Body of pancreas (tissue), 4 donors: ENCODE measurements at regions not wholly inside any gene's neighbourhood (a gene's known extent, or its start where the extent isn't known, plus 50 kb on each side); places are given as distances from the start of the nearest gene placed in this dataset.

ENCODE experiments used
- ATAC-seq: fragments of 150-250 bp; one replicate; pipeline ENCODE4 v1.9.1; 2016
- DNase-seq, 4 donors: peaks; one replicate each; pipeline ENCODE4 v3.0.0-alpha.2; 2019
- H3K27ac ChIP-seq, 4 donors: fragments of 200-600 bp; sonication (generic); 1 replicate in 3 of 4; 2 replicates in 1 of 4; pipeline versions ENCODE4 v1.5.1 to v1.6.1; 2016 to 2019; ENCODE audit warnings: mild to moderate bottlenecking in 1 of 4, mixed read lengths in 1 of 4, moderate library complexity in 1 of 4
- H3K27me3 ChIP-seq, 2 donors: fragments of 200-600 bp; sonication (generic); one replicate each; pipeline ENCODE4 v1.6.0; 2016; ENCODE audit warnings: mild to moderate bottlenecking in 1 of 2
- H3K36me3 ChIP-seq, 2 donors: fragments of 200-600 bp; sonication (generic); replicated peaks in 1 of 2; 2 replicates each; pipeline ENCODE4 v1.5.1; 2016; ENCODE audit warnings: low read depth in 2 of 2; ENCODE audit not compliant: insufficient read depth in 1 of 2
- H3K4me1 ChIP-seq: fragments of 200-600 bp; sonication (generic); one replicate; pipeline ENCODE4 v1.6.0; 2016
- H3K4me3 ChIP-seq, 2 donors: fragments of 200-600 bp; sonication (generic); 1 replicate in 1 of 2; 2 replicates in 1 of 2; pipeline ENCODE4 v1.5.1; 2016 to 2019
- H3K9me3 ChIP-seq, 3 donors: fragments of 200-600 bp; sonication (generic); 1 replicate in 2 of 3; 2 replicates in 1 of 3; pipeline ENCODE4 v1.5.1; 2016
- CTCF ChIP-seq, 7 experiments: fragments of 450-650 bp in 4 of 7; fragments of 200-600 bp in 3 of 7; sonication (generic) in 3 of 7; IDR thresholded peaks; one replicate each; pipeline ENCODE4 v1.5.1; 2016 to 2019; ENCODE audit warnings: antibody characterized with exemption in 7 of 7
- POLR2A ChIP-seq, 3 donors: fragments of 450-650 bp; IDR thresholded peaks; one replicate each; pipeline ENCODE4 v1.6.1; 2016; ENCODE audit warnings: antibody characterized with exemption in 3 of 3, mild to moderate bottlenecking in 2 of 3
- WGBS, 2 donors: methylation state at CpG; one replicate each; pipeline ENCODE4 v1.1.5; 2017; 5-methylcytosine and 5-hydroxymethylcytosine counted together
- intact Hi-C: fragments of 100-400 bp; cut with DNase I; formaldehyde crosslinking; loops from one replicate; pipeline ENCODE4 v1.15.1; 2023

DNA sequence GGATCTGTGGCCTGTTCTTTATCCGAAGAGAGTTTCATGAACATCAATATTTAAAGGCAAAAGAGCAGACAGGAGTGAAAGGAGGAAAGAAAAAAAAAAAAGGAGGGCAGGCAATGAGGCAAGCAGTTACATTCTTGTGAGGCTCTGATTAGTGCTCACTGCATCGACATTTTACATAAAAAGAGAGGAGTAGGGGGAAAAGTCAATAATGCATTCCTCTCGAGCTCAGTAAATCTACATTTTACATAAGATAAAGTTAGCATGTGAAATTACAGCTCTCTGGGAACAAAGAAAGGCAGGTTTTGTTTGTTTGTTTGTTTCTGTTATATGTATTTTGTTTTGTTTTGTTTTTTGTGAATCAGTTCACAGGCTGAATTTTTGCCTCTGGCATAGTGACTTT, 187.1 kb upstream of the ARL4C start:
- Histone ChIP-seq H3K27me3 (no peaks in the 10 kb centered on the region), H3K4me1 (peaks cover under 1% of the 10 kb centered on the region), H3K4me3 (no peak overlapping the region), H3K27ac (no peak overlapping the region), H3K9me3 (no peaks in the 10 kb centered on the region), H3K36me3 (no peaks in the 10 kb centered on the region)
- no peak for TF ChIP-seq POLR2A (IDR thresholded peaks at IDR 0.05)
- TF ChIP-seq CTCF (IDR thresholded peaks at IDR 0.05), result no peak
- ATAC-seq (no peak), DNase-seq (no peak)
- 72 to 86% methylated on average over 3 of the region's 3 CpGs for WGBS, 2 donors
- intact Hi-C loops, result no loop called here

GRCh38 chr2:234682492-234683228, 185.8 kb upstream of the ARL4C start:
- Histone ChIP-seq H3K36me3 (no peaks in the 10 kb centered on the region), H3K9me3 (no peaks in the 10 kb centered on the region), H3K27ac (no peak overlapping the region), H3K27me3 (no peaks in the 10 kb centered on the region), H3K4me1 (no peaks in the 10 kb centered on the region), H3K4me3 (no peak overlapping the region)
- 70 to 77% methylated on average over 4 of the region's 4 CpGs for WGBS, 2 donors
- ATAC-seq (no peak), DNase-seq (no peak)
- no peak for TF ChIP-seq CTCF (IDR thresholded peaks at IDR 0.05)
- no peak for TF ChIP-seq POLR2A (IDR thresholded peaks at IDR 0.05)
- intact Hi-C loops, result no loop called here

DNA sequence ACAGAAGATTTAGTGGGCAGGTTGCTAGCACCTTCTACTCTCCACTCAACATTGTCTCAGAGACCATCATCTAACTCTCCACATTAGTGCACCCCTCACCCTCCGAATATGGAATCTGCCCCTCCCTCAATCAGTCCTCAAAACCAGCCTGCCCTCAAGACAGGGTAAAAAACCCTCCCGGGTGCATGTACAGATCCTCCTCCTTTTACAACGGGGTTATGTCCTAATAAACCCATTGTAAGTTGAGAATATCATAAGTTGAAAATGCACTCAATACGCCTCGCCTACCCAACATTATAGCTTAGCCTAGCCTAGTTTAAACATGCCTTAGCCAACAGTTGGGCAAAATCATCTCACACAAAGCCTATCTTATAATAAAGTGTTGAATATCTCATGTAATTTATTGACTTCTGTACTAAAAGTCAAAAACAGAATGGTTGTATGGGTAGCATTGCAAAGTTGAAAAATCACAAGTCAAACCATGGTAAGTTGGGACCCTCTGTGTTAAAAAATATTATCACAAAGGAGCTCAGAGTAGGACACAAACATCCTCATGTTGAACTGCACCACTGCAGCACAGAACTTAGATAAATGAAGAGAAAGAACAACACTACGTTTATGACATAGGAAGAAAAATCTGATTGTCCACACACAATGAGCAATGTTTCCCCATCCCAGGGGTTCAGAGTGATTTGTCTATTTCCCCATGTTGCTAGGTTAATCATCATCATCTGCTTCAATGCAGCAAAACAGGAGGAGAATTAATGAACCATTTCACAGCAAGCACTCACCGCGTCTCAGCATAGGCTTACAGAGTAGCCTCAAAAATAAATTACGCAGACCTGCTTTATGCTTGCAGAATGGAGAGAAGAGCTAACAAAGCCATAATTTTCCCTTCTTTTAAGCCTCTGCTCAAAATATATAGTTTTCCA, 184.1 kb upstream of the ARL4C start:
- no peak for TF ChIP-seq CTCF (IDR thresholded peaks at IDR 0.05)
- TF ChIP-seq POLR2A (IDR thresholded peaks at IDR 0.05), result no peak

DNA sequence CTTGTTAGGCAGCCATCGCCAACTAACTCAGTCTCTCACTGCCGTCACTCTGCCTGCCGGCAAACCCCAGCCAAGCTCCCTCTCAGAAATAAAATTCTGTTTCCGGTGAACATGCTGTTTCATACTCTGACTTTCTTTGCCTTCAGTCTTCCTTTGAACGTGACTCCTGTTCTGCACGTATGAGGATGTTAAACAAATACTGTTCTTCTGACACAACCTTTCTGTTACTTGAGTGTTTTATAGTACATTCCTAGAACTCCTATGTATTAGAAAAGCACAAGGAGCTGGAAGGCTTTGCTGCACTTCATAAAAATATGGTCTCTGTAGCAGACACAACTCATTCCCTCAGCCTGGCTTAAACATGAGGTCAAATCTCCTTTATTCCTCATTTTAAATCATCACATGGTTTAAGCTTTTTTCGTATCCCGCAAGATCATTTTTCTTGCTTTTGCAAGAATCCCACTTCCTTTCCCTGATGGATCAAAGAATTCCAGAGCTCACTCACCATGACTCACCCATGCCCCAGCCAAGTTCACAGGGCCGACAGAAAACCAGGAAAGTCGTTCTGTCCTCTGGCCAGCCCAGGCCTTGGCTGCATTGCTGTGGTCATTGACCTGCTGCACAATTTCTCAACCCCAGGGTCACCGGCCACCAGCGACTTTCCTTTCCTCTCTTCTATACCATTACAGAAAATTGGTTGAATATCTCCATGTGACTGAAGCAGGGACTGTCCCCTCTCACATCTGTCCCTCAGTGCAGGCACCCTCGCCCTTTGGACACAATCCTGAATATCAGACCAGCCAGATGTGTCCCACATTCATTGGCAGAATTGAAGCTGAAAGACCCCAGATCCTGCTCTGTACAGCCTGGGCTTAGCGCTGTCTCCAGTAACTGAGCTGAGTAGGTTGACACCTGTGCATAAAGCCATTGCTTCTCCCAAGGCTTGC, 183.1 kb upstream of the ARL4C start:
- 69 to 81% methylated on average over 13 to 14 of the region's 14 CpGs for WGBS, 2 donors
- no peaks in the 10 kb centered on the region for H3K9me3 ChIP-seq
- DNase-seq (peak; percentile 32 to 59 (median 43)), ATAC-seq (peak; percentile 74)
- TF ChIP-seq CTCF (IDR thresholded peaks at IDR 0.05), result no peak
- H3K4me1 ChIP-seq, result peaks cover 17% of the 10 kb centered on the region
- no peak overlapping the region for H3K4me3 ChIP-seq
- H3K27me3 ChIP-seq, result no peaks in the 10 kb centered on the region
- no peak overlapping the region for H3K27ac ChIP-seq
- no peaks in the 10 kb centered on the region for H3K36me3 ChIP-seq
- intact Hi-C loops, result no loop called here

More for the DNA sequence above, 184.1 kb upstream of the ARL4C start:
- ATAC-seq (no peak), DNase-seq (no peak)
- no peak overlapping the region for H3K4me3 ChIP-seq
- H3K27ac ChIP-seq, result no peak overlapping the region
- H3K27me3 ChIP-seq, result no peaks in the 10 kb centered on the region
- 87 to 89% methylated on average over 9 of the region's 9 CpGs for WGBS, 2 donors
- no peaks in the 10 kb centered on the region for H3K9me3 ChIP-seq
- intact Hi-C loops, result no loop called here
- H3K36me3 ChIP-seq, result no peaks in the 10 kb centered on the region
- peaks cover 12% of the 10 kb centered on the region for H3K4me1 ChIP-seq
